ENCODE measurements at regions not wholly inside any gene's neighbourhood (a gene's known extent, or its start where the extent isn't known, plus 50 kb on each side); places are given as distances from the start of the nearest gene placed in this dataset.

DNA sequence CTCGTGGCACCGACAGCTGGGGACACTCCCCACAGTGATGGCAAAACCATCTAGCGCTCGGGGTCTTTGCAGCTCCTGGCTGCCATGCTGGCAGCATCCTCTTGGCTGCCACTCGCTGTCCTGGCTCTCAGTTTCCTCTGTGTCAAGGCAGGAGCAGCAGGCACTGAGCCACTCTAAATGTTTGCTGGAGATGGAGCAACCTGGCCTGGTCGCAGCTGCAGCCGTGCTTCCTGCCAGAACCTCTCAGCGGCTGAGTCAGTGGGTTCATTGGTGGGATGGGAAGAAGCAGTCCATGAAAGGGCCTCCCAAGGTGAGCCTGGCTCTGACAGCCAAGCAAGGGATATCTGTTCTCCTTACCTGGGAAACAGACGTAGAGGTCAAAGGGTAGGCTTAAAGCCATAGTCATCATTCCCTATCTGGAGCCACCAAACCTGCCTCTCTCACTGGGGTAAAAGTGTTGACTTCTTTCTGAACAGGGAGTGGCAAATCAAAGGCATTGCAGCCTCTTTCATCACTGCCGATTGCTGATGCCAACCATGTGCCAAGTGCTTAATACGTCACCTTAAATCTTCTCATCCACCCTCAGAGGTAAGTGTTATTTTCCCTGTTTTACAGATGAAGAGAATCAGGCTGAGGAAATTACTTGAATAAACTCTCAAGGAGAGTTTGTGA lies 304.8 kb upstream of the ZNF462 start:
- DNase-seq = no peak

DNA sequence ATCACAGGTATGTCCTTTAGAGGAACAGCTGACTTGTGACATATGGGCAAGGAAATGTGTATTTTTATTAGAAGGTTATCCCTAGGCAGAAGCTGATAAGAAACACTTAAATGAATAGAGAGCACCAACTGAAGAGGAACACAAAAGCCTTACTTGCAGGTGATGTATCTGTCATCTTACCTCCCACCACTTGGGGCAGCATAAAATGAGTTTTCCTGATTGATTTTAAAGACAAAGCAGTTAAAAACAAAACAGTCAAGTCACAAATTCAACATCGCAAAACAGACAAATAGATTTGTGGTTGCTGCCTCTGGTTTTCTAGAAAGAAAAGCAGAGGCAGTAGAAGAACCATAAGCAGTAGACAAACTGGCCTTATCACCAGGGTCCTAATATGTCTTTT lies 302.4 kb upstream of the ZNF462 start:
- no peak for DNase-seq

DNA sequence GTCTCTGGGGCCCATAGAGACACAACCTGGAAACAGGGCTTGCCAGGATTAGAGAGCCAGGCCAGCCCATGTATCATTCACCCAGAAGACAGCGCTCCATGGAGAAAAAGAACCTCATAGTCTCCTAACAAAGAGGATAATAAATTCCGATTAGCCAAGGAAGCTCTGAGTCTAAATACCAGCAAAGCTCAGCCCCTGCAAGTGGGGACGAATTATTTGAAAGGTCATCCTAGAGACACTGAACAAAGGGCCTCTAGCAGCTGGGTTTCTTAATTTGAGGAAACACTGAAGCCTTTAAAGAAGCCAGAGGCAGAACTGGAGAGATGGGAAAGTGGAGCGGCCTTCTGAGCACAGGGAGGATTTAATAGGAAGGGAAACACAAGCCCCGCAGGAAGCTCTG lies 287.1 kb upstream of the ZNF462 start:
- DNase-seq = no peak

DNA sequence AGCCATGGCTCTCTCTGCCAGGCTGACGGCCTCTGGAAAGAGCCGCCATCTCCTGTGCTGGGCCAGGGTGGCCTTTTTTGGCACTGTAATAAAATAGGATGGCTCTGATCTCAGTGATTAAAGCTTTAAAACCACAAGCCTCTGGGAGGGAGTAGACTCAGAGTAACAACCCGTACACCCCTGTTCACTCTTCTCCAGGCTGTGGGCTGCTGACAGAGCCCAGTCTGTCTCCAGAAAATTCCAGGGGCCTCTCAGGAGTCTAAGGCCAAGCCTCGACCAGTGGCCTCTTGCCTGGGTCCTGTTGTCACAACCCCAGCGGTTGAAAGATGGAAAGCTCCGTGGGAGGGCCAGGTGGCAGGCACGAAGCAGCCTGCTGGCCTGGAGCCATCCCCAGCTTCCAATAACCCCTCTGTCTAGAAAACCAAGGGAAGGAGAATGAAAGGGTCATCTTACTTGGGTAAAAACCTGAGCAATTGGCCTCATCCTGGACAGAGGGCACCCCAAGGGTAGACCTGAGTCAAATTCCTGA lies 286.7 kb upstream of the ZNF462 start:
- no peak for DNase-seq

DNA sequence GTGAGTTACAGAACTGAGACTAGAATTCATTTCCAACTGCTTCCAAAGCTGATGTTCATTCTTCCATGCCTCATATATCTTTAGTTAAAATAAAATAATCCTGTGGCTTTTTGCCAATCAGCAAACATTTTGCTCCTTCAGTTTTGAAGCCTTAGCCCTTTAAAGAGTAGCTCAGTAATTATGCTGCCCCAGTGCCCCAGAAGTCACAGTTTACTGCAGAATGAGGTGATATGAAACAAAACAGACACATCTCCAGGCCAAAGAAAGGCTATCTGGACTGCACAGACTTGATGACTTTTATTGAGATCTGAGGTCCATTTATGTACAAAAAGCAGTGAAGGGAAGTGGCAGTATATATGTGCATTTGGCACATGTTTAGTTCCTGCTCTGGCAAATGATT lies 285.8 kb upstream of the ZNF462 start:
- DNase-seq = no peak

DNA sequence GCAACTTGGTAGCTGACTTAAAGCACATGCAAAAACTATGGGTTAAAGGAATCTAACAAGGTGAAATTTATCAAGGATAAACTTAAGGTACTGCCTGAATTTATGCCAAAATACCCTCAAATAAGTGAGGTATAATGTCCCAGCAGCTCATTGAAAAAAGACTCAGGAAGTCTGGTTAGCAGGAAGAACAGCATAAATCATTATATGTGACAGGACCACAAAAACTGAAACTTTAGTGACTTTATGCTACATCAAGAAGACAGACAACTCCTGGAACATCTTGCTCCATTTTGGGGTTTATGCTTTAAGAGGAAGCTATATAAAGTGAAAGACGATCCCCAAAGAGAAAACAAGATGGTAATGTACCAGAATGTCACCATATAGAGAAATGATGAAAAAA lies 282.4 kb upstream of the ZNF462 start:
- DNase-seq = no peak

DNA sequence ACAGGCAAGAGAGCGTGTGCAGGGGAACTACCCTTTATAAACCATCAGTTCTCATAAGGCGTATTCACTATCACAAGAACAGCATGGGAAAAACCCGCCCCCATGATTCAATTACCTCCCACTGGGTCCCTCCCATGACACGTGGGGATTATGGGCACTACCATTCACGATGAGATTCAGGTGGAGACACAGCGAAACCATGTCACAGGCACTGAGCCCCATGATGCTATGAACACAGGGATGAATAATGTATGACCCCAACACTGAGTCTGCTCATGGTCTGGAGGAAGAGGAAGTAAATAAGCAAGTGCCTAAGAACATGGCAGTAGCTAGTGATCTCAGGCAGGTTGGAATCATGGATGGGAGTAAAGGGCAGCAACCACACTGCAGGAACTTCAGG lies 281.0 kb upstream of the ZNF462 start:
- no peak for DNase-seq

DNA sequence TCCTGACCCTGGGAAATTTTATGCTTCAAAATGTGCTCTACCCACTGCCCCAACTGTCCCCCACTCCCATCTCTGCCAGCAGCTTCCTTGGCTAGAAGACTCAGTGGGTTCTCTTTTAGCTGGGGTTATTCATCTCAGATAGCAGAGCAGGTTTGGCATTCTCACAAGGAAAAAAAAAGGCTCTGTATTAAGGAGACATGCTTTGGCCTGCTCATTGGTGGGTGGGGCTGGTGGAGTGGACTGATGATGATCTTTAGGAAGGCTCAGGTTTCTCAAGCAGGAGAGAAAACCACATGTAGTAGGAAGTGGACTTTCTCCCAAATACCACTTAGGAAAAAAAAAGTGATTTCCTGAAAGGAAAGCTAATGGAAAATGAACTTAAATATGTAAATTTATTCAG lies 279.2 kb upstream of the ZNF462 start:
- no peak for DNase-seq

DNA sequence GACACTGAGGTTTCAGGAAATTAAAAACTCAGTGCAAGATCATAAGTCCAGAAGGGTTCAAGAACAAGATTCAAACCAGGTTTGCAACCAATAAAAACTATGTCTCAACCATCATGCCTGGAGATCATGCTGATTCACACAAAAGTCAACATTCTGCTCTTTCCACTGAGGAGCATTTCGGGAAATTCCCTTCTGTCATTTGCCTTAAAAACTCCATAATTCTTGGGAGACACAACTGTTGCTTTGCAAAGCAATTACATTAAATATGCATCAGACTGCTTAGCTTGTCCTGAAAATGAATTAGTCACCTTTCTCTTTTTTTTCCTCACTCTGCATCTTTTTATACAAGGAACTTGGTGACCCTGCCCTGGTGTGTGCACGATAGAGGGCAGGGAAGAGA lies 275.9 kb upstream of the ZNF462 start:
- no peak for DNase-seq

DNA sequence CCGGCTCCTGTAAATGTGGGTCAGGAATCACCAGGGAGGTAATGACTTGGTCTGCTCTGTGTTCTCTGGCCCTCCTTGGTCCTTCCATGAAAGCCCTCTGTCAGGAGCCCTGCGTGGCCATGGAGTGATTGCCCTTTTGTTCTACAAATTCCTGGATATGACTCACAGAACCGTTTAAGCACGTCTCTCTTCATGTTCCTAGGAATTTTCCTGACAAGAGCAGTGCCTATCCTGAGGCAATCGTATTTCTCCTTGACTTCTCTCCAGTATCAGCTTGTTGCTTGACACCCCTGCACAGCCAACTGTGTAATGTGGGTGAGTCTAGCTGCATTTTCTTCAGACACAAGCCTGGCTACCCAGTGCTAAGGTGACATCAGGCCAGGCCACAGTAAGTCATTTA lies 274.3 kb upstream of the ZNF462 start:
- DNase-seq = no peak

DNA sequence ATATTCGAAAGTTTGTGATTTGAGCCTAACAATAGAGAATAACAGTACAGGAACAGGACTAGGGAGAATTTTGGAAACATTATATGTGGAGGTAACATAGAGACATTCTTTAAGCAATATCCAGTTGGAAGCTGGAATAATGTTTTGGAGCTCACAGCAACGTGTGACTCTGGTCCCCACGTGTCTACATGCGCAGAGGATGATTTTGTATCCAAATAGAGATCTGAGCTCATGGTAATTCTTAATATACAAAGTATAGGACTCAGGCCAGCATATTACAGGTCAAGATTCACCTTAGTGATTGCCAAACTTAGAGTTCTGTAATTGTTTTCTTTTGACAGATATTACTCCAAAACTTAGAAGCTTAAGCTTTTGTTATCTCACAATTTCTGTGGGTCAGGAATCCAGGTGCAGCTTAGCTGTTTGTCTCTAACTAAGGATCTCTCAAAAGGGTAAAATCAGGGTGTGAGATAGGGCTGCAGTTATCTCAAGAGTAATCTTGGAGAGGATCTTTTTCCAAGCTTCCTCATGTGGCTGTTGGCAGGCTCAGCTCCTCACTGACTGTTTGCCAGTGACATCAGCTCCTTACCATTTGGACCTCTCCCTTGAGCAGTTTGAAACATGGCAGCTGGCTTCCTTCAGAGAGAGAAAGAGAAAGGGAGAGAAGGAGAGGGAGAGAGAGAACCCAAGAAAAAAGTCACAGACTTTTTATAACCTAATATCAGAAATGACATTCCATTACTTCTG lies 272.0 kb upstream of the ZNF462 start:
- DNase-seq = no peak

DNA sequence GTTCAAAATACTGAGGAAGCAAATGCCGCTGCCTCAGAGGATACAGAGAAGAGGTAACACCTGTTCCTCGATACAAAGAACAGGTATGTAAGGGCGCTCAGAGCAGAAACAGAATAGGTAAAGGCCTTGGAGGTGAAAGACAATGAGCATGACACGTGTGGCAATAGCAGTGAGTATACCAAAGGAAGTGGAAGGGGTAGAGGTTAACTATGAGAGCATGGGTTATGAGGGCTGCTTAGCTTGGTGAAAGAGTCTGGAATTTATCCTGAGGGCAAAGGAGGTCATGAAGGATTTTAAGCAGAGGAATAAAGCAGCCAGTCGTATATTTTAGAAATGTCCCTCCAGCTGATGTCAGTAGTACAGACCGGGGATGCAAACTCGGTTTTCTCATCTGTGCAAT lies 269.8 kb upstream of the ZNF462 start:
- DNase-seq = no peak

DNA sequence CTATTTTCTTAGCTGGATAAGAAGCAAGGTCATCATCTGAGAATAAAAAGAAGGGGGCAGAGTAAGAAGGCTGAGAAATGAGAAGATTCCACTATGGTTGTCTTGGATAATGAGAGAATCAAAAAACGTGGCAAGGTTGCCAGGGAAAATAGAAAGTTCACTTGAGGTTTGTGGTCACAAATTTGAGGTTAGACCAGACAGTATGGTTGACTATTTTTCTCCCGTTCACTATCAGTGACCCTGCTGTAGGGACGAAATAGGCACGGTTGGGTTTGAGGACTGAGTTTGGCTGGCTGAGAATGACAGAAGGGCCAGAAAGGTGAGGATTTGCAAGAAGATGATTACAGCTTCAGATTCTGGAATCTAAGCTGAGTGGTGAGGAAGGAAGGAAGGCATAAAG lies 266.0 kb upstream of the ZNF462 start:
- DNase-seq = no peak

DNA sequence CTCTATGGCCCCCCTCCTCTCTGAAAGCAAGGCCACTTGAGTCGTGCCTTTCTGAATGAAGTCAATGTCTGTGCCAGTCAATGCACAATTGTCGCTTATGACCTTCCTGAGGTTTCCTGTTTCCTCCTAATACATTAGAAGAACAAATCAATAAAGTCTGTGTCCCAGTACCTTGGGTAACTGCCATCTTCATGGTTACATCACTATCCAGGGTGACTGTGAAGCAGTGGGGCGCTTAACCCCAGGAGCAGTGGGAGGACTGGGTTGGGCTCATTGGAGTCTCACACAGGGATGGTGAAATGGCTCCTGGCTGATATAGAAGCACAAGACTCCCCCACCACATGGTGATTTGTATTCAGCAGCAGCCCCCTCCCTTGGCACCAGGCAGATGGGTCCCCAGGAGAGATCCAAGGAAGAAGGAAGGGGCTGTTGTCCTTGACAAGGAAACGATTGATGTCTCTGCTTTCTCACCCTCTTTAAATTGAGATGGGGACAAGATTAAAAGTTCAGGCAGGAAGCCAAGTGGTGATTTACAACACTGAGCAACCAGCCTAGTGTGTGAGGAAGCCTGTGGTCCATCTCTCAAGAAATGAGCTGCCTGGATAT lies 261.9 kb upstream of the ZNF462 start:
- no peak for DNase-seq

DNA sequence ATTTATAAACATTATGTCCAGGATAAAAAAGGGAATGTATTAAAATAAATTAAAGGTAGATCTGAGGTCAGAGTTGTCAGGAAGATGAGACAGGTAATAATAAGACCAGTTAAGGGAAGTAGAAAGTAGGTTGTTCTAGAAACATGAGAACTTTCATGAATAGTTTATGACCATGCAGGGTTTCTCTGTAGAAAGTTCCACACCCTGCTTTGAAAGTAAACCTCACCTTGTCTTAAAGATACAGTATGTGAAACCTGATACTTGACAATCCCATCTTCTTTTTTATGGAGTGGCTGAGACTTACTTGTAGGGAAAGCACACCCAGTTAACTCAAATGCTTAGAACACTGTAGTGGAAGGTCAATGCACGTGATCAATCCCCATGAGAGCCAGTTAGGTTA lies 260.6 kb upstream of the ZNF462 start:
- DNase-seq = no peak

DNA sequence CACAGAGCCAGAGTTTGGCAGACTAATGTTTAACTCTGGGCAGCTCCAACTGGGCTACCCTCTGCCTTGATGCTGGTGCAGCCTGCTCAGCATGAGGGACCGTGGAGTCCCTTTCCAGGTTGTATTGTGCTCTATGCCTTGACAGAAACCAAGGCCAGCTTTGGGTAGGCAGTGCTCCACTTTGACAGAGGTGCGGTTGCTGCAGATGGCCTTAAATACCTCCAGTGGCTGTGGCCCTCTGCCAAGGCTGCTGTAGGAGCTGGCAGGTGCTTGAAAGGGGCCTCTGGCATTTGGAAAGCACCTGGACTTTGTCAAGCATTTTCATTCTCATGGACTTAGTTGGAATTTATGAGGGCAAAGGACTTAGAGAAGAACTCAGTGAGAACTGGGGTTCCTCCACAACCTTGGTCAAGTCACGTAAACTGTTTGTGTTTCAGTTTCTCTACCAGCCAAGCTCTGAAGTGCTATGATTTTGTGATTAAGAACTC lies 249.7 kb upstream of the ZNF462 start:
- no peak for DNase-seq

DNA sequence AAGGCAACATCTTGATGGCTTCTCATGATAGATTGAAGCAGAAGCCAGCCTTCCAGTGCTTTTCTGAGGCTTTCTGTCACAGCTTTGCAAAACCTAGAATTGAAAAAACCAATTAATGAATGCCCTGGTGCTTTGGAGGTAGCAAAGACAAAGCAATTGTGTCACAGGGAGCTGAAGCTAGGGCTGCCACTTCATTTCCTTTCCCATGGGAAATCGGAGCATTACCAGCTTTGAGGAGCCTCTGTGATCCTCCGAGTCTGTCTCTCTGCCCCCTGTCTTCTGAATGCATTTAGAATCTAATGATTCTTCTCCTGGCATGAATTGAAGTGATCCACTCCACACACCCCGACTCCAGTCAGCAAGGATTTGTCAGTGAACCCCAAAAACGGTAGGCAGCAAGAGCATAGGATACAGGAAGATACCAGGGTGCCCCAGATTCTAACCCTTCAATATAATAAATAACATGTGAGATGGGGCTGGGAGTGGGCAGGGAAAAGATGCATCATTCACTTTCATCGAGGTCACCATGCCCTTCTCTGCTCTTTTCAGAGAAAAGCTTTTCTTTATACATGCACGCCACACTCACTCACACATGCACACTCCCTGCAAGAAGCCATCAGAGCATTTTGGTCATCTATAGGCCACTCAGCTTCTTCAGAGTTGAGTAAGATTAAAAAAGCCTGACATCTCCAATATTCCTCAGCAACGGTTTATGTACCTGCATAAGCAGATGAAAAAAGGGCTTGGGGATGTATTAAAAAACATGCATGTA lies 247.7 kb upstream of the ZNF462 start:
- no peak for DNase-seq

DNA sequence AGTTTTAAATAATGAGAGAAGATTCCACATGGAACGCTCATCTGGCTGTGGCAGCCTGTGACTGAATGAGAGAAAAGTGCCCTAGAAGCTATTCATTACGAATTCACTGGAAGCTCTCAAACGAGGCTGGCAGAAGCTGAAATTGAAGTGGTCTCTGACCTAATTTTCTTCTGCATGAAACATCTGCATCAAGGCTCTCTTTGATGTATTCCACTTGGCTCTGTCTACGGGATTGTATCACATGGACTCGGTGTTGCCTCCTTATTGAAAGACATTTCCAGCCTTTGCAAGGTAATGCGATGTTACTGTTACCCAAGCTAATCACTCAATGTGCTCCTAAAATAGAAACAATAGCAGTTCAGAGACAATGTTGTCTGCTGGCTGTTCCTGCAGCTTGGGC lies 246.9 kb upstream of the ZNF462 start:
- no peak for DNase-seq

DNA sequence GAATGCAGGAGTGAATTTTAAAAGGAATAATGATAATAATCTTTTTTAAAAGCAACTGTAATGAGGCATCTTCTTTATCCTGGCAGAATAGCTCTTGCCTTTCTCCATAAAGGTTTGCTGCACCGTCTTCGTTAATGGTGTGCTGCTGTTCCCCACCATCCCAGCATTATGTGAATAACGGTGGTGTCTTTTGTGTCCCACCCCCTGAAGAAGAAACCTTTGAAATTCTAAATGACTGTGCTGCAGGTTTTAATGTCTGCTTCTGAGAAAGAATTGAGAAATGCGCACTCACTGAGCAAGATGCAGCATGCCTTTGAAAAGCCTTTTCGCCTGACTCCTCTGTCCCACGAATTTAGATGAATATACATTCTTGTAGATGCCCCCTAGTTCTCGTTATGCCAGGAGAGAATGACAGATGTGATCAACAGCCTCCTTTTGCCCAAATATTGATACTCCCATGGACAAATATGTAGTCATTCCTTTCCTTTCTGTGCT lies 246.1 kb upstream of the ZNF462 start:
- DNase-seq = no peak

DNA sequence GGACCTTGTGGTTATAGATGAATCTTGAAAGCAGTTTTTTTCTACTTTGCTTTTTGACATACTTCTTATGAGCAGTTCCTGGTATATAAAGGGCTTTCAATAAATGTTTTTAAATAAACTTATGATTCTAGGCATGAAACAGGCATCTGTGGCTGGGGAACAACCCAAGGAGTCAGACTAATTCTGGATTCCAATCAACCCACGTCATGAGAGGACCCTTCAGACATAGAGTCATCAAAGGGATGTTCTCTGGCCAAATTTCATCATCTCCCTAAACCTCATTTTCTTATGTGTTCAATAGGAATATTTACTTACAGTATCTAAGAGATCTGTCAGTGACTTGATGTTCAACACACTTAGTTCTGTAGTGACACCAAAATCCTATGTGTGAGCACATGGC lies 243.8 kb upstream of the ZNF462 start:
- no peak for DNase-seq

DNA sequence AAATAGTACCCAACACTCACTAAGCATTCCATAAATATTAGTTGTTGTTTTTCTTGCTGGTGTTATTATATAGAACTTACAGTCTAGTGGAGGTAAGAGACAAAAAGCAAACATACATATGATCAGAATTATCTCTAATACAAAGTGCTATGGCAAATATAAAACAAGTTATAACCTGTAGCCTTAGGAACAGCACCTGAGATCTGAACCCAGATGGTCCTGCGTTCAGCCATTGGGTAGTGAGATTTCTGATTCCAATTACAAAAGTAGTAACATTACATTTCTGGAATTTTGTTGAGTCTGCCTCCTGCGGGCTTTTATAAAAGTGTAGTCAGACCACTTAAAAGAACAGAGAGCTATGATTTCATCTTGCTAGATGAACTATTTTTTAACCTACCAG lies 242.9 kb upstream of the ZNF462 start:
- DNase-seq = no peak

DNA sequence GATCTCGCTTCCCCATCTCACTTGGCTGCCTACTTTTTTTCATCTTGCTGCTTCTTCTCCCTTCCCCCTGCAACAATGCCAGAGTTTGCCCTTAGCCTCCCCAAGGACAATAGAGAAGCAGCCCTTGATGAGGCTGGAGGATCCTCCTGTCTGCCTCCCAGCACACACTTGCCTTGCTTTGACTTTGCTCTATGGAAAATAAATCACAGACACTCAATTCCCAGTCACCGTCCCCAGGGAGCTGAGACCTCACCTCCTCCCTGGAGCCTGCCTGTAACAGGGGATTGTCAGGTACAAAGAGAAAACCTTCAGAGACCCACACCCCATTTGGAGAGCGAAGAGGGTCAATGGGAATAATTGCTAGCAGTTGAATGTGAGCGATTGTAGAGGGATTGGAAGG lies 242.1 kb upstream of the ZNF462 start:
- DNase-seq = no peak

All from T-helper 1 cell (primary cell).